ENCODE measurements at regions not wholly inside any gene's neighbourhood (a gene's known extent, or its start where the extent isn't known, plus 50 kb on each side); places are given as distances from the start of the nearest gene placed in this dataset.
A peak's percentile ranks its signal among the peaks of the same experiment; 100 is the strongest.

GRCh38 chr10:132469197-132469884 lies 68.2 kb upstream of the INPP5A start:
- no peak for DNase-seq (ENCODE audit: low read depth, low spot score)
- H3K27ac ChIP-seq (ENCODE audit: low read depth, low read length) = no peak overlapping the region
- RAD21 ChIA-PET (ENCODE audit: low non-redundant PET in 1 of 2, low total read pairs in 2 of 2, uncharacterized antibody in 2 of 2, unreplicated experiment in 2 of 2) = no interaction called here
- POLR2A ChIA-PET = no interaction called here
- H3K4me3 ChIP-seq (replicated peaks in 1 of 2; ENCODE audit: low read depth in 1 of 2, low read length in 2 of 2) = no peak overlapping the region
- intact Hi-C loops (cut with micrococcal nuclease) = no loop called here
- TF ChIP-seq FOSL1 (IDR thresholded peaks at IDR 0.05; ENCODE audit: low read depth) (no peak), RAD21 (IDR thresholded peaks at IDR 0.05; ENCODE audit: low read depth) (0 out of 2 replicates have a peak, but pooled peaks have one; percentile 5), EZH2 (IDR thresholded peaks at IDR 0.05) (no peak), MAX (IDR thresholded peaks at IDR 0.05) (no peak)
- no peaks in the 10 kb centered on the region for H3K9me3 ChIP-seq (ENCODE audit: control insufficient read depth in 1 of 2, insufficient read depth in 1 of 2, low read depth in 1 of 2, low read length in 2 of 2)
- H3K9ac ChIP-seq (ENCODE audit: low read length) = no peak overlapping the region
- H3K27me3 ChIP-seq (ENCODE audit: insufficient read depth, low read length) = no peaks in the 10 kb centered on the region
- no TSS peak for BruUV-seq (replicated peaks)
- ATAC-seq = no peak
- H3K36me3 ChIP-seq (ENCODE audit: control insufficient read depth in 1 of 2, insufficient read depth in 2 of 2, low read length in 2 of 2) = no peaks in the 10 kb centered on the region
- H2AFZ ChIP-seq (ENCODE audit: low read depth, low read length, poor library complexity, severe bottlenecking) = no peak overlapping the region
- no peaks in the 10 kb centered on the region for H3K4me1 ChIP-seq (ENCODE audit: control insufficient read depth in 1 of 2, insufficient read depth in 2 of 2, low read length in 2 of 2)
- no peaks in the 10 kb centered on the region for H3K9me2 ChIP-seq (ENCODE audit: insufficient read depth)
- CTCF ChIA-PET = no interaction called here
- H3K79me2 ChIP-seq (ENCODE audit: insufficient read depth, low read length) = no peaks in the 10 kb centered on the region
- no peak overlapping the region for H3K4me2 ChIP-seq (ENCODE audit: low read length)
- no peaks in the 10 kb centered on the region for H4K20me1 ChIP-seq (ENCODE audit: insufficient read depth)

DNA sequence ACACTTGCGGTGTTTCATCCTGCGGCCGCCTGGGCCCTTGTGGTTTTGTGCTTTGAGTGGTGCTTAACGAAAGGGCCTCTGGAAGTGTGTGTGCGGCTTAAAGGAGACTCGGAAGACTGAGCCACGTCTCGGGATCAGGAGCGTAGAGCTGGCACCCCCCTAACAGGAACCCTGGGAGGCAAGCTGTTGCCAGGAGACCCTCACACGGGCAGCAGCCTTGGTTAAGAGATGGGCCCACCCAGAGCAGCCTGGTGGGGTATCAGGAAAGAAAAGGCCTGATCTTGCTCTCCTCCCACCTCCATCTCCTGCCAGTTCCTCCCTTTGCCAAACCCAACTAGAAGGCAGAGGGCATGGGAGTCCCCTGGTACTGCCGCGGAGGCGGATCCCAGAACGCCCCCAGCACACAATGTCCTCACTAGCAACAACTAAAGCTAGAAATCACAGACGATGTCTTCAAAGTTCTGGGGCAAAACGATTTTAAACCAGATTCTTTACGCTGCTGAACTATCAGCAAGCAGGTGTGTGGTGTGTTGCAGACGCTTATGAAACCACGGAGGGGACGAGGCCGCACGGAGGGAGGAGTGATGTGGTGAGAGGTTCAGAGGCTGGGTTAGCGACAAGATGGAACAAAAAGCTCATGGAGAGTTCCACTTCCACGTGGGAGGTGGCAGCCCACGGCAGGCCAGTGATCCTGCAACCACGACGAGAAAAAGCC lies 67.0 kb upstream of the INPP5A start:
- Histone ChIP-seq H3K9ac (ENCODE audit: low read length) (no peak overlapping the region), H3K27me3 (ENCODE audit: insufficient read depth, low read length) (no peaks in the 10 kb centered on the region), H3K4me2 (ENCODE audit: low read length) (no peak overlapping the region), H3K4me1 (ENCODE audit: control insufficient read depth in 1 of 2, insufficient read depth in 2 of 2, low read length in 2 of 2) (no peaks in the 10 kb centered on the region), H4K20me1 (ENCODE audit: insufficient read depth) (no peaks in the 10 kb centered on the region), H2AFZ (ENCODE audit: low read depth, low read length, poor library complexity, severe bottlenecking) (no peak overlapping the region), H3K27ac (ENCODE audit: low read depth, low read length) (no peak overlapping the region), H3K36me3 (ENCODE audit: control insufficient read depth in 1 of 2, insufficient read depth in 2 of 2, low read length in 2 of 2) (no peaks in the 10 kb centered on the region), H3K9me2 (ENCODE audit: insufficient read depth) (no peaks in the 10 kb centered on the region), H3K9me3 (ENCODE audit: control insufficient read depth in 1 of 2, insufficient read depth in 1 of 2, low read depth in 1 of 2, low read length in 2 of 2) (no peaks in the 10 kb centered on the region), H3K79me2 (ENCODE audit: insufficient read depth, low read length) (no peaks in the 10 kb centered on the region), H3K4me3 (replicated peaks in 1 of 2; ENCODE audit: low read depth in 1 of 2, low read length in 2 of 2) (no peak overlapping the region)
- ATAC-seq (no peak), DNase-seq (ENCODE audit: low read depth, low spot score) (no peak)
- ChIA-PET RAD21 (ENCODE audit: low non-redundant PET in 1 of 2, low total read pairs in 2 of 2, uncharacterized antibody in 2 of 2, unreplicated experiment in 2 of 2) (no interaction called here), CTCF (no interaction called here), POLR2A (no interaction called here)
- TF ChIP-seq SRF (IDR thresholded peaks at IDR 0.05; ENCODE audit: low read depth) = no peak
- no peak for TF ChIP-seq ZNF274 (IDR thresholded peaks at IDR 0.05; ENCODE audit: low read depth, low read length)
- no peak for TF ChIP-seq EZH2phosphoT487 (IDR thresholded peaks at IDR 0.05; ENCODE audit: borderline replicate concordance)
- no TSS peak for BruUV-seq (replicated peaks)
- intact Hi-C loops (cut with micrococcal nuclease) = no loop called here

Measured in HCT116 (cell line).